Right lobe of liver (tissue), 4 donors: ENCODE measurements at regions not wholly inside any gene's neighbourhood (a gene's known extent, or its start where the extent isn't known, plus 50 kb on each side); places are given as distances from the start of the nearest gene placed in this dataset.

Experiments
- POLR2A ChIP-seq: fragments of 450-650 bp; IDR thresholded peaks from one replicate; pipeline ENCODE4 v1.6.1; 2017; ENCODE audit warnings: antibody characterized with exemption, mild to moderate bottlenecking
- TF ChIP-seq, protein P1 (sequence below), 4 donors: fragments of 200-600 bp in 3 of 4; fragments of 450-650 bp in 1 of 4; IDR thresholded peaks; one replicate each; pipeline versions ENCODE4 v1.5.1 to v1.8.0; 2016 to 2022; ENCODE audit warnings: antibody characterized with exemption in 4 of 4, mild to moderate bottlenecking in 2 of 4
- donor health status: DM: no; HTN: no; CAD: no.
- donor health status: DM: no; HTN: no; CAD: no.
- donor health status: DM: no; HTN: yes; CAD: no.

DNA sequence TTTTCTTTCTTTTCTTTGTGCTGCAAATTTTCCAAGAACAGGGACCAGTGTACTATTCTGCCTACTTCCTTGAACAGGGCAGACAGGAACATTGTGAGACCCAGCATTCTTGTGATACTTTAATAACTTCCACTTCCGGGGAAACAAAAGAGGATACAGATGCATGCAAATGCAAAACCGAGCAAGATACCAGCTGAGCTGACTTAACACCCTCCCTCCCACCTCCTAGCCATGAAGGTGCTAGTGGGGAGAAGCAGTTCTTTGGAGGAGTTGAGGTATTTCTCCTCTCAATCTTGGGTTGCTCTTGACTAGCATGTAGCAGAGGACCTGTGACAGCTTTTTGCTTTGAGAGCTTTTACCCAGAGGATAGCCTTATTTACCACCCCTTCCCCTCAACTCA, 111.2 kb downstream of the KLF5 start:
- TF ChIP-seq, protein P1, sequence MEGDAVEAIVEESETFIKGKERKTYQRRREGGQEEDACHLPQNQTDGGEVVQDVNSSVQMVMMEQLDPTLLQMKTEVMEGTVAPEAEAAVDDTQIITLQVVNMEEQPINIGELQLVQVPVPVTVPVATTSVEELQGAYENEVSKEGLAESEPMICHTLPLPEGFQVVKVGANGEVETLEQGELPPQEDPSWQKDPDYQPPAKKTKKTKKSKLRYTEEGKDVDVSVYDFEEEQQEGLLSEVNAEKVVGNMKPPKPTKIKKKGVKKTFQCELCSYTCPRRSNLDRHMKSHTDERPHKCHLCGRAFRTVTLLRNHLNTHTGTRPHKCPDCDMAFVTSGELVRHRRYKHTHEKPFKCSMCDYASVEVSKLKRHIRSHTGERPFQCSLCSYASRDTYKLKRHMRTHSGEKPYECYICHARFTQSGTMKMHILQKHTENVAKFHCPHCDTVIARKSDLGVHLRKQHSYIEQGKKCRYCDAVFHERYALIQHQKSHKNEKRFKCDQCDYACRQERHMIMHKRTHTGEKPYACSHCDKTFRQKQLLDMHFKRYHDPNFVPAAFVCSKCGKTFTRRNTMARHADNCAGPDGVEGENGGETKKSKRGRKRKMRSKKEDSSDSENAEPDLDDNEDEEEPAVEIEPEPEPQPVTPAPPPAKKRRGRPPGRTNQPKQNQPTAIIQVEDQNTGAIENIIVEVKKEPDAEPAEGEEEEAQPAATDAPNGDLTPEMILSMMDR (IDR thresholded peaks at IDR 0.05): no peak
- no peak for TF ChIP-seq POLR2A
